Neural cell (in vitro differentiated cells): ENCODE measurements at regions not wholly inside any gene's neighbourhood (a gene's known extent, or its start where the extent isn't known, plus 50 kb on each side); places are given as distances from the start of the nearest gene placed in this dataset.

Experiments used
- H2AFZ ChIP-seq: fragments of 200-600, 300-800 bp; sonication (generic), shearing (Covaris generic); 2 replicates; pipeline ENCODE4 v1.6.0; 2014; ENCODE audit warnings: low read depth, mild to moderate bottlenecking, antibody characterized with exemption, low read length, moderate library complexity
- H3F3A ChIP-seq: fragments of 200-600 bp; shearing (Covaris generic); 2 replicates; pipeline ENCODE4 v1.6.1; 2016; ENCODE audit warnings: mild to moderate bottlenecking, moderate library complexity, mixed read lengths, antibody characterized with exemption, low read length; ENCODE audit not compliant: insufficient read depth, poor library complexity, severe bottlenecking
- H3K27ac ChIP-seq: fragments of 200-600, 300-800 bp; sonication (generic), shearing (Covaris generic); 2 replicates; pipeline ENCODE4 v1.5.1; 2014; ENCODE audit warnings: mild to moderate bottlenecking, low read length, moderate library complexity
- H3K27me3 ChIP-seq: fragments of 300-800, 200-600 bp; sonication (generic), shearing (Covaris generic); 2 replicates; pipeline ENCODE4 v1.6.0; 2014; ENCODE audit warnings: mild to moderate bottlenecking, low read depth, low read length, moderate library complexity; ENCODE audit not compliant: insufficient read depth
- H3K36me3 ChIP-seq: fragments of 300-800, 200-600 bp; sonication (generic), shearing (Covaris generic); 2 replicates; pipeline ENCODE4 v1.5.1; 2014; ENCODE audit warnings: mild to moderate bottlenecking, antibody characterized with exemption, low read length, moderate library complexity; ENCODE audit not compliant: insufficient read depth
- H3K4me2 ChIP-seq: fragments of 300-800, 200-600 bp; sonication (generic), shearing (Covaris generic); 2 replicates; pipeline ENCODE4 v1.6.0; 2014; ENCODE audit warnings: mild to moderate bottlenecking, low read length
- H3K4me3 ChIP-seq: fragments of 300-800, 200-600 bp; sonication (generic), shearing (Covaris generic); 2 replicates; pipeline ENCODE4 v1.5.1; 2014; ENCODE audit warnings: mild to moderate bottlenecking, low read length, moderate library complexity
- H3K79me2 ChIP-seq: fragments of 200-600 bp; shearing (Covaris generic); replicated peaks from 2 replicates; pipeline ENCODE4 v1.6.0; 2014; ENCODE audit warnings: mild to moderate bottlenecking, low read length, moderate library complexity; ENCODE audit not compliant: insufficient read depth
- H3K9ac ChIP-seq: fragments of 300-800, 200-600 bp; sonication (generic), shearing (Covaris generic); 2 replicates; pipeline ENCODE4 v1.6.1; 2016; ENCODE audit warnings: mild to moderate bottlenecking, low read length, mixed read lengths
- H3K9me2 ChIP-seq: fragments of 200-600 bp; shearing (Covaris generic); 2 replicates; pipeline ENCODE4 v1.6.1; 2016; ENCODE audit warnings: mild to moderate bottlenecking, low read length, mixed read lengths; ENCODE audit not compliant: insufficient read depth
- H3K9me3 ChIP-seq: fragments of 200-600, 300-800 bp; sonication (generic), shearing (Covaris generic); 2 replicates; pipeline ENCODE4 v1.6.1; 2016; ENCODE audit warnings: mild to moderate bottlenecking, mixed run types, low read length, moderate library complexity, mixed read lengths
- H4K20me1 ChIP-seq: fragments of 200-600 bp; shearing (Covaris generic); 2 replicates; pipeline ENCODE4 v1.6.1; 2016; ENCODE audit warnings: mild to moderate bottlenecking, mixed run types; ENCODE audit not compliant: insufficient read depth
- EP300 ChIP-seq: fragments of 450-650 bp; conservative IDR thresholded peaks from 2 replicates; pipeline ENCODE4 v1.6.1; 2014; ENCODE audit warnings: antibody characterized with exemption, mild to moderate bottlenecking, moderate library complexity; ENCODE audit not compliant: poor library complexity, severe bottlenecking
- EZH2 ChIP-seq: fragments of 200-600, 300-800 bp; shearing (Covaris generic), sonication (generic); IDR thresholded peaks from 2 replicates; pipeline ENCODE4 v1.6.1; 2014; ENCODE audit warnings: antibody characterized with exemption, low read length, borderline replicate concordance, mild to moderate bottlenecking; ENCODE audit not compliant: insufficient read depth, poor library complexity, severe bottlenecking
- MXI1 ChIP-seq: fragments of 450-650 bp; conservative IDR thresholded peaks from 2 replicates; pipeline ENCODE4 v1.6.1; 2014; ENCODE audit warnings: antibody characterized with exemption, mild to moderate bottlenecking; ENCODE audit not compliant: poor library complexity, severe bottlenecking
- POLR2AphosphoS5 ChIP-seq: IDR thresholded peaks from 2 replicates; pipeline ENCODE4 v1.6.1; 2012
- RAD21 ChIP-seq: fragments of 450-650 bp; conservative IDR thresholded peaks from 2 replicates; pipeline ENCODE4 v1.6.1; 2014; ENCODE audit warnings: antibody characterized with exemption, mild to moderate bottlenecking, moderate library complexity
- SMC3 ChIP-seq: fragments of 450-650 bp; conservative IDR thresholded peaks from 2 replicates; pipeline ENCODE4 v1.6.1; 2014; ENCODE audit warnings: antibody characterized with exemption, mild to moderate bottlenecking, moderate library complexity; ENCODE audit not compliant: poor library complexity
- TAF1 ChIP-seq: IDR thresholded peaks from 2 replicates; pipeline ENCODE4 v1.6.1; 2012; ENCODE audit warnings: low read depth
- TF ChIP-seq, protein P1 (sequence below): fragments of 450-650 bp; IDR thresholded peaks from 2 replicates; pipeline ENCODE4 v1.5.1; 2014; ENCODE audit warnings: antibody characterized with exemption, mild to moderate bottlenecking, moderate library complexity; ENCODE audit not compliant: poor library complexity, severe bottlenecking
- TF ChIP-seq, protein P2 (sequence below): IDR thresholded peaks from 2 replicates; pipeline ENCODE4 v1.6.1; 2012; ENCODE audit warnings: borderline replicate concordance

DNA sequence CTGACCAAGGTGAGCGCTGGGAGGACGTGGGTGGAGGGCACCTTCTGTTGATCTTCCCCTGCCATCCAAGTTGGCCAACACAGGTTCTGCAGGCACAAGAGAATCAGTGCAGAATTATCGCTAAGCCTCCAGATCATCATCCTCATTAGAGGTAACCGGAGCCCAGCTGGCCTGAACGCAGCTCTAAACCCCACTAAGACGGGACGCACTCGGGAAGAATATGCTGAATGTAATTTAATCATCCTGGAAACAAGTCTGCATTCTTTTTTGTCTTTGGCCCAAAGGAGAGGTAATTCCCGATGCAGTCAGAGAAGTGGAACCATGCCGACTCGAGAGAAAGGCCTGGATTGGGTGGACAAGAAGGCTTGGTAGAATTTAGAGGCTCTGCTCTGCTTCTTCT lies 111.0 kb upstream of the GSC start:
- Histone ChIP-seq H3K27me3 (no peaks in the 10 kb centered on the region), H3K36me3 (no peaks in the 10 kb centered on the region), H3K9me2 (no peaks in the 10 kb centered on the region), H4K20me1 (no peaks in the 10 kb centered on the region), H3K27ac (no peak overlapping the region), H3F3A (no peaks in the 10 kb centered on the region), H3K4me2 (no peak overlapping the region), H3K9ac (no peak overlapping the region), H3K9me3 (no peaks in the 10 kb centered on the region), H3K79me2 (no peaks in the 10 kb centered on the region), H3K4me3 (no peak overlapping the region), H2AFZ (no peak overlapping the region)
- no peak for TF ChIP-seq SMC3
- TF ChIP-seq, protein P1, sequence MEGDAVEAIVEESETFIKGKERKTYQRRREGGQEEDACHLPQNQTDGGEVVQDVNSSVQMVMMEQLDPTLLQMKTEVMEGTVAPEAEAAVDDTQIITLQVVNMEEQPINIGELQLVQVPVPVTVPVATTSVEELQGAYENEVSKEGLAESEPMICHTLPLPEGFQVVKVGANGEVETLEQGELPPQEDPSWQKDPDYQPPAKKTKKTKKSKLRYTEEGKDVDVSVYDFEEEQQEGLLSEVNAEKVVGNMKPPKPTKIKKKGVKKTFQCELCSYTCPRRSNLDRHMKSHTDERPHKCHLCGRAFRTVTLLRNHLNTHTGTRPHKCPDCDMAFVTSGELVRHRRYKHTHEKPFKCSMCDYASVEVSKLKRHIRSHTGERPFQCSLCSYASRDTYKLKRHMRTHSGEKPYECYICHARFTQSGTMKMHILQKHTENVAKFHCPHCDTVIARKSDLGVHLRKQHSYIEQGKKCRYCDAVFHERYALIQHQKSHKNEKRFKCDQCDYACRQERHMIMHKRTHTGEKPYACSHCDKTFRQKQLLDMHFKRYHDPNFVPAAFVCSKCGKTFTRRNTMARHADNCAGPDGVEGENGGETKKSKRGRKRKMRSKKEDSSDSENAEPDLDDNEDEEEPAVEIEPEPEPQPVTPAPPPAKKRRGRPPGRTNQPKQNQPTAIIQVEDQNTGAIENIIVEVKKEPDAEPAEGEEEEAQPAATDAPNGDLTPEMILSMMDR, result no peak
- no peak for TF ChIP-seq POLR2AphosphoS5
- TF ChIP-seq, protein P2, sequence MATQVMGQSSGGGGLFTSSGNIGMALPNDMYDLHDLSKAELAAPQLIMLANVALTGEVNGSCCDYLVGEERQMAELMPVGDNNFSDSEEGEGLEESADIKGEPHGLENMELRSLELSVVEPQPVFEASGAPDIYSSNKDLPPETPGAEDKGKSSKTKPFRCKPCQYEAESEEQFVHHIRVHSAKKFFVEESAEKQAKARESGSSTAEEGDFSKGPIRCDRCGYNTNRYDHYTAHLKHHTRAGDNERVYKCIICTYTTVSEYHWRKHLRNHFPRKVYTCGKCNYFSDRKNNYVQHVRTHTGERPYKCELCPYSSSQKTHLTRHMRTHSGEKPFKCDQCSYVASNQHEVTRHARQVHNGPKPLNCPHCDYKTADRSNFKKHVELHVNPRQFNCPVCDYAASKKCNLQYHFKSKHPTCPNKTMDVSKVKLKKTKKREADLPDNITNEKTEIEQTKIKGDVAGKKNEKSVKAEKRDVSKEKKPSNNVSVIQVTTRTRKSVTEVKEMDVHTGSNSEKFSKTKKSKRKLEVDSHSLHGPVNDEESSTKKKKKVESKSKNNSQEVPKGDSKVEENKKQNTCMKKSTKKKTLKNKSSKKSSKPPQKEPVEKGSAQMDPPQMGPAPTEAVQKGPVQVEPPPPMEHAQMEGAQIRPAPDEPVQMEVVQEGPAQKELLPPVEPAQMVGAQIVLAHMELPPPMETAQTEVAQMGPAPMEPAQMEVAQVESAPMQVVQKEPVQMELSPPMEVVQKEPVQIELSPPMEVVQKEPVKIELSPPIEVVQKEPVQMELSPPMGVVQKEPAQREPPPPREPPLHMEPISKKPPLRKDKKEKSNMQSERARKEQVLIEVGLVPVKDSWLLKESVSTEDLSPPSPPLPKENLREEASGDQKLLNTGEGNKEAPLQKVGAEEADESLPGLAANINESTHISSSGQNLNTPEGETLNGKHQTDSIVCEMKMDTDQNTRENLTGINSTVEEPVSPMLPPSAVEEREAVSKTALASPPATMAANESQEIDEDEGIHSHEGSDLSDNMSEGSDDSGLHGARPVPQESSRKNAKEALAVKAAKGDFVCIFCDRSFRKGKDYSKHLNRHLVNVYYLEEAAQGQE, result no peak
- no peak for TF ChIP-seq RAD21
- no peak for TF ChIP-seq TAF1
- no peak for TF ChIP-seq MXI1
- no peak for TF ChIP-seq EZH2
- TF ChIP-seq EP300, result no peak

DNA sequence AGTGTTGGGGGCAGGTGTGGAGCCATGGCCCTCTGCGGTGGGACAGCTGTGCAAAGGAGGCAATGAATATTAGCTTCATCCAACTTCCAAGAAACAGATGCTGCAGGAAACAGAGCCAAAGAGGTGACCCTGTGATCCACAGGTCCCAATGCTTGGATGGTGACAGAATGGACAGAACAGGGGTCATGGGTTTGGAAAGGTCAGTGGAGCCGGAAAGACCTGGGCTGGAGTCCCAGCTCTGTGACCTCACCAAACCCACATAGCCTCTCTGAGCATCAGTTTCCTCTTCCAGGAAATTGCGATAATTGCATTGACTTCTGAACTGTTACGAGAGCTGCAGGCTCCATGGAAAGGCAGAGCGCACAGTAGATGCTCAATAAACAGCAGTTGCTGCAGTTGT lies 110.2 kb upstream of the GSC start:
- no peaks in the 10 kb centered on the region for H3K9me3 ChIP-seq
- H3K4me2 ChIP-seq, result no peak overlapping the region
- no peak overlapping the region for H3K4me3 ChIP-seq
- TF ChIP-seq EP300 (no peak), EZH2 (no peak), SMC3 (no peak), MXI1 (no peak), POLR2AphosphoS5 (no peak)
- TF ChIP-seq, protein P1, result no peak
- no peaks in the 10 kb centered on the region for H3K9me2 ChIP-seq
- H2AFZ ChIP-seq, result no peak overlapping the region
- no peaks in the 10 kb centered on the region for H3K27me3 ChIP-seq
- H3K27ac ChIP-seq, result no peak overlapping the region
- no peaks in the 10 kb centered on the region for H3K79me2 ChIP-seq
- H3K9ac ChIP-seq, result no peak overlapping the region
- H4K20me1 ChIP-seq, result no peaks in the 10 kb centered on the region
- no peaks in the 10 kb centered on the region for H3K36me3 ChIP-seq
- H3F3A ChIP-seq, result no peaks in the 10 kb centered on the region
